T1000 (cell line): ENCODE measurements at regions not wholly inside any gene's neighbourhood (a gene's known extent, or its start where the extent isn't known, plus 50 kb on each side); places are given as distances from the start of the nearest gene placed in this dataset.
"Not testable (repeated sequence)": the region's sequence is repeated elsewhere in the genome, so short reads cannot be mapped to it uniquely, and the experiment has no call there.

Experiments used
- DNase-seq: peaks from one replicate; lab custom pipeline; 2025; ENCODE audit warnings: mixed read lengths; lab: John Stamatoyannopoulos, UW

- DNase-seq: no peak
Measured at GRCh38 chr4:177948853-177949252, 506.6 kb upstream of the AGA start.

- no peak for DNase-seq
Measured at GRCh38 chr4:177951026-177951425, 508.8 kb upstream of the AGA start.

- no peak for DNase-seq
Measured at GRCh38 chr4:177952723-177953122, 510.5 kb upstream of the AGA start.

GRCh38 chr4:177957596-177958360 is 515.5 kb upstream of the AGA start:
- no peak for DNase-seq

GRCh38 chr4:177960566-177960965 is 518.3 kb upstream of the AGA start:
- DNase-seq: no peak

- no peak for DNase-seq
Measured at GRCh38 chr4:177961761-177962380, 519.6 kb upstream of the AGA start.

- no peak for DNase-seq
Measured at GRCh38 chr4:177964061-177964460, 521.8 kb upstream of the AGA start.

- no peak for DNase-seq
Measured at GRCh38 chr4:177964693-177965168, 522.5 kb upstream of the AGA start.

- DNase-seq: no peak
Measured at GRCh38 chr4:177967328-177967727, 525.1 kb upstream of the AGA start.

GRCh38 chr4:177968817-177969442 is 526.7 kb upstream of the AGA start:
- DNase-seq: no peak

GRCh38 chr4:177974461-177974860 is 532.2 kb upstream of the AGA start:
- DNase-seq: no peak

- DNase-seq: no peak
Measured at GRCh38 chr4:177975315-177975987, 533.2 kb upstream of the AGA start.

GRCh38 chr4:177986236-177986635 is 544.0 kb upstream of the AGA start:
- DNase-seq: no peak

- no peak for DNase-seq
Measured at GRCh38 chr4:177987896-177988295, 545.7 kb upstream of the AGA start.

- no peak for DNase-seq
Measured at GRCh38 chr4:177989503-177990201, 547.4 kb upstream of the AGA start.

GRCh38 chr4:178003098-178003657 is 560.9 kb upstream of the AGA start:
- DNase-seq: no peak

- DNase-seq: no peak
Measured at GRCh38 chr4:178010596-178010995, 568.4 kb upstream of the AGA start.

GRCh38 chr4:178015046-178015445 is 572.8 kb upstream of the AGA start:
- not testable (repeated sequence) for DNase-seq

- no peak for DNase-seq
Measured at GRCh38 chr4:178026999-178027398, 584.8 kb upstream of the AGA start.

- no peak for DNase-seq
Measured at GRCh38 chr4:178027796-178028195, 585.6 kb upstream of the AGA start.

- DNase-seq: no peak
Measured at GRCh38 chr4:178028481-178028880, 586.2 kb upstream of the AGA start.
